NB4 (cell line): ENCODE measurements at regions not wholly inside any gene's neighbourhood (a gene's known extent, or its start where the extent isn't known, plus 50 kb on each side); places are given as distances from the start of the nearest gene placed in this dataset.

Experiments used
- POLR2A ChIP-seq: IDR thresholded peaks from 2 replicates; pipeline ENCODE4 v1.6.1; 2011; ENCODE audit warnings: mild to moderate bottlenecking; ENCODE audit not compliant: insufficient read length; ENCODE audit errors: extremely low read depth
- TF ChIP-seq, protein P1 (sequence below): IDR thresholded peaks from one replicate; pipeline ENCODE4 v1.5.1; 2012; ENCODE audit warnings: low read depth, low read length
- TF ChIP-seq, protein P2 (sequence below): IDR thresholded peaks from 2 replicates; pipeline ENCODE4 v1.6.1; 2011; ENCODE audit warnings: low read depth, low read length

- TF ChIP-seq, protein P1, sequence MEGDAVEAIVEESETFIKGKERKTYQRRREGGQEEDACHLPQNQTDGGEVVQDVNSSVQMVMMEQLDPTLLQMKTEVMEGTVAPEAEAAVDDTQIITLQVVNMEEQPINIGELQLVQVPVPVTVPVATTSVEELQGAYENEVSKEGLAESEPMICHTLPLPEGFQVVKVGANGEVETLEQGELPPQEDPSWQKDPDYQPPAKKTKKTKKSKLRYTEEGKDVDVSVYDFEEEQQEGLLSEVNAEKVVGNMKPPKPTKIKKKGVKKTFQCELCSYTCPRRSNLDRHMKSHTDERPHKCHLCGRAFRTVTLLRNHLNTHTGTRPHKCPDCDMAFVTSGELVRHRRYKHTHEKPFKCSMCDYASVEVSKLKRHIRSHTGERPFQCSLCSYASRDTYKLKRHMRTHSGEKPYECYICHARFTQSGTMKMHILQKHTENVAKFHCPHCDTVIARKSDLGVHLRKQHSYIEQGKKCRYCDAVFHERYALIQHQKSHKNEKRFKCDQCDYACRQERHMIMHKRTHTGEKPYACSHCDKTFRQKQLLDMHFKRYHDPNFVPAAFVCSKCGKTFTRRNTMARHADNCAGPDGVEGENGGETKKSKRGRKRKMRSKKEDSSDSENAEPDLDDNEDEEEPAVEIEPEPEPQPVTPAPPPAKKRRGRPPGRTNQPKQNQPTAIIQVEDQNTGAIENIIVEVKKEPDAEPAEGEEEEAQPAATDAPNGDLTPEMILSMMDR = no peak
- no peak for TF ChIP-seq POLR2A
- TF ChIP-seq, protein P2, sequence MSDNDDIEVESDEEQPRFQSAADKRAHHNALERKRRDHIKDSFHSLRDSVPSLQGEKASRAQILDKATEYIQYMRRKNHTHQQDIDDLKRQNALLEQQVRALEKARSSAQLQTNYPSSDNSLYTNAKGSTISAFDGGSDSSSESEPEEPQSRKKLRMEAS = no peak
These were observed 242.2 kb downstream of the DKK2 start for GRCh38 chr4:106793933-106794332.
